Middle frontal gyrus (tissue), 1 donor: ENCODE measurements at regions not wholly inside any gene's neighbourhood (a gene's known extent, or its start where the extent isn't known, plus 50 kb on each side); places are given as distances from the start of the nearest gene placed in this dataset.

Source experiments
- DNase-seq: peaks from one replicate; pipeline ENCODE4 v3.0.0-alpha.2; 2015; ENCODE audit warnings: low spot score; ENCODE audit errors: extremely low spot score

GRCh38 chr5:105952875-105953274 lies 1717.9 kb downstream of the EFNA5 start:
- DNase-seq, result no peak

GRCh38 chr5:105947461-105947860 lies 1723.3 kb downstream of the EFNA5 start:
- DNase-seq, result no peak

- no peak for DNase-seq
Observed at GRCh38 chr5:105945203-105945972, 1725.3 kb downstream of the EFNA5 start.

GRCh38 chr5:105940181-105940580 lies 1730.6 kb downstream of the EFNA5 start:
- no peak for DNase-seq

- DNase-seq, result no peak
Observed at GRCh38 chr5:105934171-105934570, 1736.6 kb downstream of the EFNA5 start.

GRCh38 chr5:105931881-105932421 lies 1738.8 kb downstream of the EFNA5 start:
- no peak for DNase-seq

- DNase-seq, result no peak
Observed at GRCh38 chr5:105929858-105930257, 1740.9 kb downstream of the EFNA5 start.

- no peak for DNase-seq
Observed at GRCh38 chr5:105924366-105924765, 1746.4 kb downstream of the EFNA5 start.

- no peak for DNase-seq
Observed at GRCh38 chr5:105922574-105922973, 1748.2 kb downstream of the EFNA5 start.

- DNase-seq, result no peak
Observed at GRCh38 chr5:105922080-105922479, 1748.7 kb downstream of the EFNA5 start.

- no peak for DNase-seq
Observed at GRCh38 chr5:105917189-105917588, 1753.5 kb downstream of the EFNA5 start.

GRCh38 chr5:105907016-105907415 lies 1763.7 kb downstream of the EFNA5 start:
- DNase-seq, result no peak

- no peak for DNase-seq
Observed at GRCh38 chr5:105905392-105905791, 1765.3 kb downstream of the EFNA5 start.

- no peak for DNase-seq
Observed at GRCh38 chr5:105903069-105903468, 1767.7 kb downstream of the EFNA5 start.

- DNase-seq, result no peak
Observed at GRCh38 chr5:105899726-105900125, 1771.0 kb downstream of the EFNA5 start.

- no peak for DNase-seq
Observed at GRCh38 chr5:105898183-105898582, 1772.6 kb downstream of the EFNA5 start.

GRCh38 chr5:105885266-105885665 lies 1785.5 kb downstream of the EFNA5 start:
- no peak for DNase-seq

GRCh38 chr5:105882956-105883481 lies 1787.7 kb downstream of the EFNA5 start:
- DNase-seq, result no peak

GRCh38 chr5:105878402-105878801 lies 1792.3 kb downstream of the EFNA5 start:
- DNase-seq, result no peak

GRCh38 chr5:105877592-105877991 lies 1793.1 kb downstream of the EFNA5 start:
- DNase-seq, result no peak

GRCh38 chr5:105874316-105874715 lies 1796.4 kb downstream of the EFNA5 start:
- DNase-seq, result no peak

GRCh38 chr5:105872569-105873270 lies 1798.0 kb downstream of the EFNA5 start:
- DNase-seq, result no peak
